ENCODE measurements at regions not wholly inside any gene's neighbourhood (a gene's known extent, or its start where the extent isn't known, plus 50 kb on each side); places are given as distances from the start of the nearest gene placed in this dataset.
"Not testable (repeated sequence)": the region's sequence is repeated elsewhere in the genome, so short reads cannot be mapped to it uniquely, and the experiment has no call there.

- DNase-seq (ENCODE audit: low read depth in 2 of 2), result no peak
These were observed 292.3 kb downstream of the CYRIA start for GRCh38 chr2:16373341-16373740.

- no peak for DNase-seq (ENCODE audit: low read depth in 2 of 2)
These were observed 293.9 kb downstream of the CYRIA start for GRCh38 chr2:16371751-16372150.

GRCh38 chr2:16368951-16369350 lies 296.7 kb downstream of the CYRIA start:
- DNase-seq (ENCODE audit: low read depth in 2 of 2), result no peak

GRCh38 chr2:16368328-16368727 lies 297.3 kb downstream of the CYRIA start:
- no peak for DNase-seq (ENCODE audit: low read depth in 2 of 2)

GRCh38 chr2:16365366-16365765 lies 300.3 kb downstream of the CYRIA start:
- DNase-seq (ENCODE audit: low read depth in 2 of 2), result no peak

- no peak for DNase-seq (ENCODE audit: low read depth in 2 of 2)
These were observed 302.1 kb downstream of the CYRIA start for GRCh38 chr2:16363581-16363980.

GRCh38 chr2:16362611-16363010 lies 303.0 kb downstream of the CYRIA start:
- DNase-seq (ENCODE audit: low read depth in 2 of 2), result no peak

- DNase-seq (ENCODE audit: low read depth in 2 of 2), result no peak
These were observed 304.2 kb downstream of the CYRIA start for GRCh38 chr2:16361261-16361995.

- no peak for DNase-seq (ENCODE audit: low read depth in 2 of 2)
These were observed 305.7 kb downstream of the CYRIA start for GRCh38 chr2:16359961-16360360.

- DNase-seq (ENCODE audit: low read depth in 2 of 2), result no peak
These were observed 308.4 kb downstream of the CYRIA start for GRCh38 chr2:16357188-16357587.

GRCh38 chr2:16351541-16351940 lies 314.1 kb downstream of the CYRIA start:
- no peak for DNase-seq (ENCODE audit: low read depth in 2 of 2)

GRCh38 chr2:16351137-16351536 lies 314.5 kb downstream of the CYRIA start:
- no peak for DNase-seq (ENCODE audit: low read depth in 2 of 2)

- DNase-seq (ENCODE audit: low read depth in 2 of 2), result no peak
These were observed 315.4 kb downstream of the CYRIA start for GRCh38 chr2:16350211-16350610.

- DNase-seq (ENCODE audit: low read depth in 2 of 2), result no peak
These were observed 315.8 kb downstream of the CYRIA start for GRCh38 chr2:16349811-16350210.

GRCh38 chr2:16348821-16349515 lies 316.7 kb downstream of the CYRIA start:
- DNase-seq (ENCODE audit: low read depth in 2 of 2), result no peak

- DNase-seq (ENCODE audit: low read depth in 2 of 2), result no peak
These were observed 319.0 kb downstream of the CYRIA start for GRCh38 chr2:16346671-16347070.

- not testable (repeated sequence) for DNase-seq (ENCODE audit: low read depth in 2 of 2)
These were observed 320.4 kb downstream of the CYRIA start for GRCh38 chr2:16345231-16345630.

GRCh38 chr2:16339206-16339605 lies 326.4 kb downstream of the CYRIA start:
- no peak for DNase-seq (ENCODE audit: low read depth in 2 of 2)

- no peak for DNase-seq (ENCODE audit: low read depth in 2 of 2)
These were observed 327.6 kb downstream of the CYRIA start for GRCh38 chr2:16338026-16338425.

- DNase-seq (ENCODE audit: low read depth in 2 of 2), result no peak
These were observed 328.7 kb downstream of the CYRIA start for GRCh38 chr2:16336916-16337315.

- no peak for DNase-seq (ENCODE audit: low read depth in 2 of 2)
These were observed 329.1 kb downstream of the CYRIA start for GRCh38 chr2:16336491-16336890.

GRCh38 chr2:16335947-16336346 lies 329.7 kb downstream of the CYRIA start:
- DNase-seq (ENCODE audit: low read depth in 2 of 2), result no peak

GRCh38 chr2:16335604-16335930 lies 330.1 kb downstream of the CYRIA start:
- DNase-seq (ENCODE audit: low read depth in 2 of 2), result no peak
